Stimulated activated CD4-positive, alpha-beta T cell treated with anti-CD3 and anti-CD28 coated beads, Interleukin-12 subunit alpha, Interleukin-12 subunit beta, amount 100 ng/mL, for 48 hours (primary cell): ENCODE measurements at regions not wholly inside any gene's neighbourhood (a gene's known extent, or its start where the extent isn't known, plus 50 kb on each side); places are given as distances from the start of the nearest gene placed in this dataset.
"Not testable (repeated sequence)": the region's sequence is repeated elsewhere in the genome, so short reads cannot be mapped to it uniquely, and the experiment has no call there.

Experiments used
- DNase-seq, 3 donors: peaks; one replicate each; pipeline ENCODE4 v3.0.0-alpha.2; 2020; ENCODE audit warnings: low read depth in 2 of 3, low spot score in 1 of 3

- DNase-seq = no peak
Observed at GRCh38 chr3:99319961-99320360, 318.4 kb upstream of the COL8A1 start.

GRCh38 chr3:99319450-99319849 is 318.9 kb upstream of the COL8A1 start:
- DNase-seq = no peak

GRCh38 chr3:99317201-99317600 is 321.2 kb upstream of the COL8A1 start:
- DNase-seq = no peak

- no peak for DNase-seq
Observed at GRCh38 chr3:99315896-99316295, 322.5 kb upstream of the COL8A1 start.

GRCh38 chr3:99313485-99313884 is 324.9 kb upstream of the COL8A1 start:
- DNase-seq = no peak

GRCh38 chr3:99298661-99299060 is 339.7 kb upstream of the COL8A1 start:
- no peak for DNase-seq

GRCh38 chr3:99295836-99296235 is 342.6 kb upstream of the COL8A1 start:
- DNase-seq = no peak

GRCh38 chr3:99294092-99294491 is 344.3 kb upstream of the COL8A1 start:
- not testable (repeated sequence) for DNase-seq

GRCh38 chr3:99287876-99288275 is 350.5 kb upstream of the COL8A1 start:
- no peak for DNase-seq

- no peak for DNase-seq
Observed at GRCh38 chr3:99286266-99286845, 352.0 kb upstream of the COL8A1 start.

- no peak for DNase-seq
Observed at GRCh38 chr3:99269606-99270351, 368.3 kb upstream of the DCBLD2 start.

- DNase-seq = no peak
Observed at GRCh38 chr3:99256788-99257187, 355.3 kb upstream of the DCBLD2 start.

GRCh38 chr3:99253963-99254355 is 352.5 kb upstream of the DCBLD2 start:
- no peak for DNase-seq

GRCh38 chr3:99250821-99251355 is 349.4 kb upstream of the DCBLD2 start:
- no peak for DNase-seq

GRCh38 chr3:99250272-99250671 is 348.8 kb upstream of the DCBLD2 start:
- no peak for DNase-seq

- DNase-seq = no peak
Observed at GRCh38 chr3:99249627-99250026, 348.1 kb upstream of the DCBLD2 start.

GRCh38 chr3:99248913-99249312 is 347.4 kb upstream of the DCBLD2 start:
- DNase-seq = no peak

- no peak for DNase-seq
Observed at GRCh38 chr3:99248130-99248529, 346.6 kb upstream of the DCBLD2 start.

GRCh38 chr3:99246010-99246654 is 344.6 kb upstream of the DCBLD2 start:
- no peak for DNase-seq

GRCh38 chr3:99242271-99242670 is 340.8 kb upstream of the DCBLD2 start:
- DNase-seq = no peak

GRCh38 chr3:99240700-99241099 is 339.2 kb upstream of the DCBLD2 start:
- DNase-seq = no peak

- DNase-seq = no peak
Observed at GRCh38 chr3:99236576-99236975, 335.1 kb upstream of the DCBLD2 start.
